Motor neuron (in vitro differentiated cells): ENCODE measurements at regions not wholly inside any gene's neighbourhood (a gene's known extent, or its start where the extent isn't known, plus 50 kb on each side); places are given as distances from the start of the nearest gene placed in this dataset.
"Not testable (repeated sequence)": the region's sequence is repeated elsewhere in the genome, so short reads cannot be mapped to it uniquely, and the experiment has no call there.

ENCODE experiments used
- ATAC-seq, 8 experiments: fragments of 200-7000 bp; cut with Tn5 transposase; replicated peaks in 6 of 8; 2 replicates each; pipeline ENCODE4 v1.8.0; 2021; ENCODE audit warnings: mild to moderate bottlenecking in 8 of 8, moderate library complexity in 8 of 8
- H3K27ac ChIP-seq, 2 donors: fragments of 250-450 bp; sonication (Bioruptor Pico); 2 replicates each; pipeline ENCODE4 v1.9.0; 2021; ENCODE audit warnings: antibody characterized with exemption in 2 of 2, mild to moderate bottlenecking in 2 of 2, moderate library complexity in 1 of 2
- H3K4me1 ChIP-seq, 2 donors: fragments of 250-450 bp; sonication (Bioruptor Pico); replicated peaks in 1 of 2; 2 replicates each; pipeline ENCODE4 v1.6.1; 2021; ENCODE audit warnings: antibody characterized with exemption in 2 of 2, mild to moderate bottlenecking in 2 of 2, moderate library complexity in 1 of 2
- H3K4me3 ChIP-seq, 5 donors: fragments of 250-450 bp; sonication (Bioruptor Pico); 2 replicates each; pipeline ENCODE4 v1.9.0; 2021; ENCODE audit warnings: antibody characterized with exemption in 5 of 5, mild to moderate bottlenecking in 5 of 5, moderate library complexity in 4 of 5
- WGBS, 10 experiments: fragments of 450-650 bp; shearing (Covaris generic); methylation state at CpG; one replicate each; pipeline ENCODE4 v1.0.0; 2022; 5-methylcytosine and 5-hydroxymethylcytosine counted together
- in situ Hi-C, 9 experiments: fragments of 400-800 bp; cut with MboI; loops; one replicate each; pipeline ENCODE4 v1.15.0; 2021; ENCODE audit warnings: low sequenced_read_pairs in 9 of 9, low pct_unique_long_range_greater_than_20kb in 2 of 9; ENCODE audit not compliant: unreplicated experiment in 9 of 9

- WGBS, 10 experiments, result no CpG with 5 or more reads among the region's 3 CpGs
- in situ Hi-C loops, result loop anchor here in 1 of 9 experiments (25.0 kb wide), 1 partner anchor 181 kb away; no protein-coding TSS in a partner anchor
- not testable (repeated sequence) for H3K27ac ChIP-seq, H3K4me1 ChIP-seq, H3K4me3 ChIP-seq, ATAC-seq
Measured at GRCh38 chr15:44856284-44856683, 100.2 kb upstream of the TERB2 start.

- in situ Hi-C loops, result loop anchor here in 1 of 9 experiments (25.0 kb wide), 1 partner anchor 180 kb away; no protein-coding TSS in a partner anchor
Measured at GRCh38 chr15:44857164-44857710, 99.2 kb upstream of the TERB2 start.

GRCh38 chr15:44859088-44859487 lies 97.4 kb upstream of the TERB2 start:
- not testable (repeated sequence) for H3K4me3 ChIP-seq, H3K27ac ChIP-seq, H3K4me1 ChIP-seq, ATAC-seq
- in situ Hi-C loops, result loop anchor here in 1 of 9 experiments (25.0 kb wide), 1 partner anchor 178 kb away; no protein-coding TSS in a partner anchor
- 20 to 93% (median 75%) methylated on average over 1 to 2 of the region's 2 CpGs; no CpG with 5 or more reads in 6 of the 10 experiments for WGBS, 10 experiments

More at GRCh38 chr15:44857164-44857710, 99.2 kb upstream of the TERB2 start:
- not testable (repeated sequence) for H3K4me1 ChIP-seq, H3K27ac ChIP-seq, ATAC-seq, H3K4me3 ChIP-seq
- WGBS, 10 experiments, result no CpG with 5 or more reads among the region's 3 CpGs

- WGBS, 10 experiments, result 40% methylated on average over 1 of the region's 2 CpGs; no CpG with 5 or more reads in 9 of the 10 experiments
- in situ Hi-C loops, result loop anchor here in 1 of 9 experiments (25.0 kb wide), 1 partner anchor 177 kb away; no protein-coding TSS in a partner anchor
- not testable (repeated sequence) for ATAC-seq
Measured at GRCh38 chr15:44860168-44860567, 96.3 kb upstream of the TERB2 start.

GRCh38 chr15:44861439-44861910 lies 95.0 kb upstream of the TERB2 start:
- WGBS, 10 experiments, result 40 to 100% (median 83%) methylated on average over 1 to 9 of the region's 14 CpGs; no CpG with 5 or more reads in 2 of the 10 experiments
- Histone ChIP-seq H3K27ac (no peak overlapping the region), H3K4me3 (no peak overlapping the region), H3K4me1 (no peaks in the 10 kb centered on the region)
- in situ Hi-C loops, result loop anchor here in 1 of 9 experiments (25.0 kb wide), 1 partner anchor 176 kb away; no protein-coding TSS in a partner anchor
- ATAC-seq, result no peak

More at GRCh38 chr15:44860168-44860567, 96.3 kb upstream of the TERB2 start:
- H3K4me3 ChIP-seq, H3K27ac ChIP-seq, H3K4me1 ChIP-seq: not testable (repeated sequence)

GRCh38 chr15:44861917-44862316 lies 94.6 kb upstream of the TERB2 start:
- no peak for ATAC-seq
- Histone ChIP-seq H3K27ac (no peak overlapping the region), H3K4me1 (no peaks in the 10 kb centered on the region), H3K4me3 (no peak overlapping the region)
- WGBS, 10 experiments, result 17 to 90% (median 25%) methylated on average over 1 to 5 of the region's 6 CpGs; no CpG with 5 or more reads in 7 of the 10 experiments
- in situ Hi-C loops, result loop anchor here in 1 of 9 experiments (25.0 kb wide), 1 partner anchor 175 kb away; no protein-coding TSS in a partner anchor

GRCh38 chr15:44862866-44863265 lies 93.6 kb upstream of the TERB2 start:
- 29 to 100% (median 40%) methylated on average over 1 of the region's 1 CpG; no CpG with 5 or more reads in 7 of the 10 experiments for WGBS, 10 experiments
- not testable (repeated sequence) for H3K27ac ChIP-seq, ATAC-seq, H3K4me3 ChIP-seq, H3K4me1 ChIP-seq
- in situ Hi-C loops, result loop anchor here in 1 of 9 experiments (25.0 kb wide), 1 partner anchor 174 kb away; no protein-coding TSS in a partner anchor

GRCh38 chr15:44868100-44868499 lies 88.4 kb upstream of the TERB2 start:
- H3K4me1 ChIP-seq, H3K27ac ChIP-seq, ATAC-seq, H3K4me3 ChIP-seq: not testable (repeated sequence)
- WGBS, 10 experiments, result 0 to 100% (median 68%) methylated on average over 1 of the region's 1 CpG; no CpG with 5 or more reads in 2 of the 10 experiments
- in situ Hi-C loops, result loop anchor here in 1 of 9 experiments (25.0 kb wide), 1 partner anchor 169 kb away; no protein-coding TSS in a partner anchor

GRCh38 chr15:44870125-44870524 lies 86.4 kb upstream of the TERB2 start:
- WGBS, 10 experiments, result 32 to 100% (median 83%) methylated on average over 1 to 3 of the region's 4 CpGs; no CpG with 5 or more reads in 3 of the 10 experiments
- ATAC-seq, result not testable (repeated sequence)
- in situ Hi-C loops, result loop anchor here in 1 of 9 experiments (25.0 kb wide), 1 partner anchor 167 kb away; no protein-coding TSS in a partner anchor

GRCh38 chr15:44873103-44873502 lies 83.4 kb upstream of the TERB2 start:
- H3K27ac ChIP-seq, result no peak overlapping the region
- no peak overlapping the region for H3K4me3 ChIP-seq
- WGBS, 10 experiments, result 10 to 89% (median 56%) methylated on average over 1 to 3 of the region's 3 CpGs; no CpG with 5 or more reads in 2 of the 10 experiments
- H3K4me1 ChIP-seq, result no peaks in the 10 kb centered on the region
- ATAC-seq, result no peak
- in situ Hi-C loops, result loop anchor here in 1 of 9 experiments (25.0 kb wide), 1 partner anchor 164 kb away; no protein-coding TSS in a partner anchor

More at GRCh38 chr15:44870125-44870524, 86.4 kb upstream of the TERB2 start:
- not testable (repeated sequence) for H3K27ac ChIP-seq, H3K4me1 ChIP-seq, H3K4me3 ChIP-seq

- in situ Hi-C loops, result no loop called here
- no peaks in the 10 kb centered on the region for H3K4me1 ChIP-seq
- ATAC-seq, result no peak
- no peak overlapping the region for H3K27ac ChIP-seq
- 0 to 94% (median 77%) methylated on average over 1 to 3 of the region's 3 CpGs for WGBS, 10 experiments
- no peak overlapping the region for H3K4me3 ChIP-seq
Measured at GRCh38 chr15:44879066-44879465, 77.4 kb upstream of the TERB2 start.

- peak in 2 of 8 experiments; percentile 54 to 75 for ATAC-seq
- WGBS, 10 experiments, result 10 to 61% (median 45%) methylated on average over 2 to 4 of the region's 5 CpGs; no CpG with 5 or more reads in 6 of the 10 experiments
- in situ Hi-C loops, result no loop called here
- H3K27ac ChIP-seq, result no peak overlapping the region
- no peak overlapping the region for H3K4me3 ChIP-seq
- H3K4me1 ChIP-seq, result no peaks in the 10 kb centered on the region
Measured at GRCh38 chr15:44882499-44882968, 74.0 kb upstream of the TERB2 start.

- Histone ChIP-seq H3K27ac (no peak overlapping the region), H3K4me1 (no peaks in the 10 kb centered on the region), H3K4me3 (no peak overlapping the region)
- in situ Hi-C loops, result no loop called here
- WGBS, 10 experiments, result 44 to 100% (median 88%) methylated on average over 1 to 5 of the region's 5 CpGs; no CpG with 5 or more reads in 4 of the 10 experiments
- ATAC-seq, result no peak
Measured at GRCh38 chr15:44883199-44883877, 73.1 kb upstream of the TERB2 start.
